Caco-2 (cell line): ENCODE measurements at regions not wholly inside any gene's neighbourhood (a gene's known extent, or its start where the extent isn't known, plus 50 kb on each side); places are given as distances from the start of the nearest gene placed in this dataset.
"Not testable (repeated sequence)": the region's sequence is repeated elsewhere in the genome, so short reads cannot be mapped to it uniquely, and the experiment has no call there.

ENCODE experiments used
- BruUV-seq: library from RNA; stranded (reverse); fragments of 400-500 nt; replicated peaks from 2 replicates; lab custom pipeline; 2021; lab: Mats Ljungman, UMichigan
- CTCF ChIA-PET: fragments of 300-600 bp; sonication (Branson Sonifier 250); formaldehyde crosslinking; loops from one replicate; lab custom pipeline; 2022; ENCODE audit warnings: antibody characterized with exemption; lab: Charles Lee
- POLR2A ChIA-PET: fragments of 300-600 bp; sonication (Branson Sonifier 250); formaldehyde crosslinking; loops from one replicate; lab custom pipeline; 2022; ENCODE audit warnings: antibody characterized with exemption; lab: Charles Lee
- DNase-seq, 2 experiments: peaks; one replicate each; pipeline versions ENCODE4 v3.0.0 to v3.0.0-alpha.2; 2020 to 2022
- H3K27me3 ChIP-seq: replicated peaks from 2 replicates; pipeline ENCODE4 v1.6.0; 2011; ENCODE audit warnings: low read length; ENCODE audit not compliant: control insufficient read depth, insufficient read depth
- H3K36me3 ChIP-seq: 2 replicates; pipeline ENCODE4 v1.5.1; 2011; ENCODE audit warnings: low read length; ENCODE audit not compliant: control insufficient read depth, insufficient read depth
- H3K4me1 ChIP-seq: fragments of 250-450 bp; sonication (Bioruptor Pico); 2 replicates; pipeline ENCODE4 v1.5.1; 2020; ENCODE audit warnings: mild to moderate bottlenecking
- H3K4me3 ChIP-seq: 2 replicates; pipeline ENCODE4 v1.5.1; 2011; ENCODE audit warnings: low read depth, mild to moderate bottlenecking, control low read depth, low read length
- H3K9me3 ChIP-seq: fragments of 250-450 bp; sonication (Bioruptor Pico); 2 replicates; pipeline ENCODE4 v1.5.1; 2020; ENCODE audit warnings: mild to moderate bottlenecking, moderate library complexity
- H3K27ac Mint-ChIP-seq: one replicate; pipeline ENCODE4 v1.8.0; 2022; ENCODE audit warnings: mixed read lengths; ENCODE audit not compliant: unreplicated experiment
- H3K27me3 Mint-ChIP-seq: one replicate; pipeline ENCODE4 v1.8.0; 2022; ENCODE audit warnings: mixed read lengths; ENCODE audit not compliant: insufficient read depth, unreplicated experiment
- H3K36me3 Mint-ChIP-seq: one replicate; pipeline ENCODE4 v1.8.0; 2022; ENCODE audit warnings: mild to moderate bottlenecking, mixed read lengths; ENCODE audit not compliant: insufficient read depth, unreplicated experiment
- H3K4me1 Mint-ChIP-seq: one replicate; pipeline ENCODE4 v1.8.0; 2022; ENCODE audit warnings: low read depth, mixed read lengths; ENCODE audit not compliant: unreplicated experiment
- H3K4me3 Mint-ChIP-seq: one replicate; pipeline ENCODE4 v1.8.0; 2022; ENCODE audit warnings: mild to moderate bottlenecking, moderate library complexity, mixed read lengths; ENCODE audit not compliant: unreplicated experiment
- H3K9me3 Mint-ChIP-seq: one replicate; pipeline ENCODE4 v1.8.0; 2022; ENCODE audit warnings: mixed read lengths; ENCODE audit not compliant: unreplicated experiment
- intact Hi-C: fragments of 100-400 bp; cut with micrococcal nuclease; formaldehyde crosslinking; loops from one replicate; pipeline ENCODE4 v1.10.0; 2022; ENCODE audit not compliant: unreplicated experiment
- TF ChIP-seq, protein P1 (sequence below), 2 experiments: fragments of 200-600 bp in 1 of 2; IDR thresholded peaks; 1 replicate in 1 of 2; 2 replicates in 1 of 2; pipeline versions ENCODE4 v1.5.1 to v1.8.0; 2011 to 2022; ENCODE audit warnings: antibody characterized with exemption in 1 of 2, control low read depth in 1 of 2, inconsistent platforms in 1 of 2, low read depth in 1 of 2, low read length in 1 of 2, mild to moderate bottlenecking in 1 of 2, moderate library complexity in 1 of 2; ENCODE audit not compliant: insufficient read depth in 1 of 2, severe bottlenecking in 1 of 2, unreplicated experiment in 1 of 2

DNA sequence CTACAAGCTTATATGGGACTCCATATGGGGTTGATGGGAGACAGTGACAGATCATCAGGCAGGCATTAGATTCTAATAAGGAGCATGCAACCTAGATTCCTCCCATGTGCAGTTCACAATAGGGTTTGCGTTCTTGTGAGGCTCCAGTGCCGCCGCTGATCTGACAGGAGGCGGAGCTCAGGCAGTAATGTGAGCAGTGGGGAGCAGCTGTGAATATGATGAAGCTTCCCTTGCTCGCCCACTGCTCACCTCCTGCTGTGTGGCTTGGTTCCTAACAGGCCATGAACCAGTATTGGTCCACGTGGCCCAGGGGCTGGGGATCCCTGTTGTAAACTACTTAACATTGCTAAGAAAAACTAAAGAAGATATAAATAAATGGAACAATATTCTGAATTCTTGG is 378.4 kb downstream of the KCNRG start:
- POLR2A ChIA-PET, result no interaction called here
- no peaks in the 10 kb centered on the region for H3K9me3 Mint-ChIP-seq

DNA sequence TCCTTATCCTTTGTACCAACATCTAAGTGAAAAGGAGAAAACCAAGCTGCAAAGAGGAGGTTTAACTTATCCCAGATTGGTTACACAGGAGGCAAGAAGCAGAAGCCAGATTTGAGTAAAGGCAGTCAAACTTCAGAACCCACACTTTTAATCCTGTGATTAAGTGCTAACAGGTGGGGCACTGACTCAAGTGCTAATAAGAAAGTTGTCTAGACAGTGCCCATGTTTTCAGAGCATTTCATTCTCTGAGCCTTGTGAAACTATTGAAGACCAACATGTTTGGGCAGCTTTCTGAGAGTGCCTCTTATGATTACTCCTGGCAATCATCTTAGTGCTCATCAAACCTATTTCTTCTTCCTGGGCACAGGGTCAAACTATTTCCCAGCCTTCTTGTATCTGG is 380.8 kb downstream of the KCNRG start:
- Histone ChIP-seq H3K4me1 (no peaks in the 10 kb centered on the region), H3K9me3 (no peaks in the 10 kb centered on the region), H3K27me3 (no peaks in the 10 kb centered on the region), H3K36me3 (no peaks in the 10 kb centered on the region; the same call in 1 of the 2 replicates), H3K4me3 (no peak overlapping the region)
- no peaks in the 10 kb centered on the region for H3K9me3 Mint-ChIP-seq
- POLR2A ChIA-PET, result no interaction called here
- intact Hi-C loops, result no loop called here
- H3K27me3 Mint-ChIP-seq, result no peaks in the 10 kb centered on the region
- H3K27ac Mint-ChIP-seq, result no peak overlapping the region
- H3K4me3 Mint-ChIP-seq, result no peak overlapping the region
- no peaks in the 10 kb centered on the region for H3K36me3 Mint-ChIP-seq
- no peak for DNase-seq
- CTCF ChIA-PET, result no interaction called here
- TF ChIP-seq, protein P1, sequence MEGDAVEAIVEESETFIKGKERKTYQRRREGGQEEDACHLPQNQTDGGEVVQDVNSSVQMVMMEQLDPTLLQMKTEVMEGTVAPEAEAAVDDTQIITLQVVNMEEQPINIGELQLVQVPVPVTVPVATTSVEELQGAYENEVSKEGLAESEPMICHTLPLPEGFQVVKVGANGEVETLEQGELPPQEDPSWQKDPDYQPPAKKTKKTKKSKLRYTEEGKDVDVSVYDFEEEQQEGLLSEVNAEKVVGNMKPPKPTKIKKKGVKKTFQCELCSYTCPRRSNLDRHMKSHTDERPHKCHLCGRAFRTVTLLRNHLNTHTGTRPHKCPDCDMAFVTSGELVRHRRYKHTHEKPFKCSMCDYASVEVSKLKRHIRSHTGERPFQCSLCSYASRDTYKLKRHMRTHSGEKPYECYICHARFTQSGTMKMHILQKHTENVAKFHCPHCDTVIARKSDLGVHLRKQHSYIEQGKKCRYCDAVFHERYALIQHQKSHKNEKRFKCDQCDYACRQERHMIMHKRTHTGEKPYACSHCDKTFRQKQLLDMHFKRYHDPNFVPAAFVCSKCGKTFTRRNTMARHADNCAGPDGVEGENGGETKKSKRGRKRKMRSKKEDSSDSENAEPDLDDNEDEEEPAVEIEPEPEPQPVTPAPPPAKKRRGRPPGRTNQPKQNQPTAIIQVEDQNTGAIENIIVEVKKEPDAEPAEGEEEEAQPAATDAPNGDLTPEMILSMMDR (IDR thresholded peaks at IDR 0.05; ENCODE audit: insufficient read depth in 1 of 2, low read depth in 1 of 2, low read length in 1 of 2, severe bottlenecking in 1 of 2, unreplicated experiment in 1 of 2), result no peak
- no peaks in the 10 kb centered on the region for H3K4me1 Mint-ChIP-seq
- BruUV-seq, result no TSS peak

More for the DNA sequence above, 378.4 kb downstream of the KCNRG start:
- H3K27me3 ChIP-seq, result no peaks in the 10 kb centered on the region
- TF ChIP-seq, protein P1 (IDR thresholded peaks at IDR 0.05; ENCODE audit: insufficient read depth in 1 of 2, low read depth in 1 of 2, low read length in 1 of 2, severe bottlenecking in 1 of 2, unreplicated experiment in 1 of 2), result no peak
- no peaks in the 10 kb centered on the region for H3K4me1 Mint-ChIP-seq
- H3K27ac Mint-ChIP-seq, result no peak overlapping the region
- H3K27me3 Mint-ChIP-seq, result no peaks in the 10 kb centered on the region
- CTCF ChIA-PET, result no interaction called here
- H3K9me3 ChIP-seq, result no peaks in the 10 kb centered on the region
- DNase-seq, result no peak
- no peaks in the 10 kb centered on the region; the same call in 1 of the 2 replicates for H3K36me3 ChIP-seq
- H3K4me1 ChIP-seq, result no peaks in the 10 kb centered on the region
- no peak overlapping the region for H3K4me3 ChIP-seq
- no peaks in the 10 kb centered on the region for H3K36me3 Mint-ChIP-seq
- intact Hi-C loops, result no loop called here
- no TSS peak for BruUV-seq
- H3K4me3 Mint-ChIP-seq, result no peak overlapping the region

DNA sequence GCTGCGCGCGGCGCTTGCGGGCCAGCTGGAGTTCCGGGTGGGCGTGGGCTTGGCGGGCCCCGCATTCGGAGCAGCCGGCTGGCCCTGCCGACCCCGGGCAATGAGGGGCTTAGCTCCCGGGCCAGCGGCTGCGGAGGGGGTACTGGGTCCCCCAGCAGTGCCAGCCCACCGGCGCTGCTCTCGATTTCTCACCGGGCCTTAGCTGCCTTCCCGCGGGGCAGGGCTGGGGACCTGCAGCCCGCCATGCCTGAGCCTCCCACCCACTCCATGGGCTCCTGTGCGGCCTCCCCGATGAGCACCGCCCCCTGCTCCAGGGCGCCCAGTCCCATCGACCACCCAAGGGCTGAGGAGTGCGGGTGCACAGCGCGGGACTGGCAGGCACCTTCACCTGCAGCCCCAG is 381.4 kb downstream of the KCNRG start:
- H3K36me3 ChIP-seq, CTCF ChIA-PET, H3K4me3 Mint-ChIP-seq, H3K27me3 ChIP-seq, H3K4me3 ChIP-seq, H3K36me3 Mint-ChIP-seq, H3K9me3 Mint-ChIP-seq, H3K4me1 Mint-ChIP-seq, H3K27me3 Mint-ChIP-seq, BruUV-seq, DNase-seq, POLR2A ChIA-PET, H3K9me3 ChIP-seq, H3K27ac Mint-ChIP-seq, H3K4me1 ChIP-seq: not testable (repeated sequence)
- intact Hi-C loops, result loop anchor here (1.0 kb wide), 1 partner anchor 26 kb away; no protein-coding TSS in a partner anchor
